Heart left ventricle (tissue), 13 donors: ENCODE measurements at regions not wholly inside any gene's neighbourhood (a gene's known extent, or its start where the extent isn't known, plus 50 kb on each side); places are given as distances from the start of the nearest gene placed in this dataset.

Experiments used
- CTCF ChIP-seq, 12 donors: fragments of 200-600 bp; sonication (generic) in 4 of 12; IDR thresholded peaks; one replicate each; pipeline versions ENCODE4 v1.5.0 to v1.8.0; 2018 to 2022; ENCODE audit warnings: antibody characterized with exemption in 12 of 12, mild to moderate bottlenecking in 5 of 12
- POLR2A ChIP-seq, 2 donors: fragments of 450-650 bp; IDR thresholded peaks; one replicate each; pipeline ENCODE4 v1.6.1; 2017; ENCODE audit warnings: antibody characterized with exemption in 2 of 2, mild to moderate bottlenecking in 2 of 2, moderate library complexity in 2 of 2
- donor health status: ischemic (EF 13 %, LVEDD 7.1; RV severe dilation, severe dysfunction).
- donor health status: DM: no; HTN: yes; CAD: no.
- donor health status: DM: no; HTN: no; CAD: no.
- donor health status: ischemic (EF 25% LVEDD 6.9; RV normal size, moderate dysfunction).
- donor health status: ischemic (EF 25% LVEDD 5.7; RV mildly dilated, moderate dysfunction).
- donor health status: ischemic (EF 35%, LVEDD 5.7; RV mildly dilated, moderate dysfunction).
- donor health status: nonischemic (EF 11% LVEDD 7.7; RV severe dilation, severe dysfunction).
- donor health status: DM: yes; HTN: yes; CAD: no.
- donor health status: PGD.
- donor health status: ischemic (EF 29% LVEDD 5.4; RV normal size, mild dysfunction).
- donor health status: nonischemic (EF 23%, LVEDD 6.1; RV moderate dilation, normal function).

- no peak for TF ChIP-seq CTCF (IDR thresholded peaks at IDR 0.05)
- no peak for TF ChIP-seq POLR2A (IDR thresholded peaks at IDR 0.05)
These were observed 194.5 kb downstream of the OPA1 start for GRCh38 chr3:193787496-193787870.
